Gastroesophageal sphincter (tissue), 4 donors: ENCODE measurements at regions not wholly inside any gene's neighbourhood (a gene's known extent, or its start where the extent isn't known, plus 50 kb on each side); places are given as distances from the start of the nearest gene placed in this dataset.

Experiments used
- ATAC-seq: fragments of 150-250 bp; one replicate; pipeline ENCODE4 v1.9.1; 2016; ENCODE audit warnings: mild to moderate bottlenecking, moderate library complexity
- H3K27ac ChIP-seq, 4 donors: fragments of 200-600 bp; sonication (generic) in 3 of 4; 1 replicate in 3 of 4; 2 replicates in 1 of 4; pipeline ENCODE4 v1.5.1; 2016 to 2019
- H3K27me3 ChIP-seq: fragments of 200-600 bp; sonication (generic); one replicate; pipeline ENCODE4 v1.5.1; 2019
- H3K36me3 ChIP-seq, 2 donors: fragments of 200-600 bp; sonication (generic); one replicate each; pipeline ENCODE4 v1.5.1; 2019; ENCODE audit warnings: control low read depth in 1 of 2
- H3K4me1 ChIP-seq, 3 donors: fragments of 200-600 bp; sonication (generic); 1 replicate in 2 of 3; 2 replicates in 1 of 3; pipeline ENCODE4 v1.5.1; 2016 to 2019; ENCODE audit warnings: control low read depth in 2 of 3
- H3K4me3 ChIP-seq, 2 donors: fragments of 200-600 bp; sonication (generic); one replicate each; pipeline ENCODE4 v1.5.1; 2019; ENCODE audit warnings: mild to moderate bottlenecking in 1 of 2, moderate library complexity in 1 of 2
- H3K9me3 ChIP-seq, 3 donors: fragments of 200-600 bp; sonication (generic); one replicate each; pipeline ENCODE4 v1.5.1; 2017 to 2019; ENCODE audit warnings: control low read depth in 2 of 3
- EP300 ChIP-seq: sonication (generic); formaldehyde crosslinking; IDR thresholded peaks from one replicate; pipeline ENCODE4 v1.6.1; 2017; ENCODE audit warnings: antibody characterized with exemption, mild to moderate bottlenecking
- POLR2A ChIP-seq, 2 donors: fragments of 450-650 bp; IDR thresholded peaks; one replicate each; pipeline ENCODE4 v1.6.1; 2017; ENCODE audit warnings: antibody characterized with exemption in 2 of 2, mild to moderate bottlenecking in 2 of 2, moderate library complexity in 1 of 2
- POLR2AphosphoS5 ChIP-seq: sonication (generic); formaldehyde crosslinking; IDR thresholded peaks from one replicate; pipeline ENCODE4 v1.6.1; 2017; ENCODE audit warnings: antibody characterized with exemption
- WGBS, 2 donors: methylation state at CpG; one replicate each; pipeline ENCODE4 v1.1.5; 2018; ENCODE audit warnings: low coverage in 1 of 2; 5-methylcytosine and 5-hydroxymethylcytosine counted together
- TF ChIP-seq, protein P1 (sequence below), 4 experiments: fragments of 200-600 bp in 2 of 4; fragments of 450-650 bp in 2 of 4; sonication (generic) in 1 of 4; IDR thresholded peaks; one replicate each; pipeline ENCODE4 v1.5.1; 2017 to 2019; ENCODE audit warnings: antibody characterized with exemption in 4 of 4, mild to moderate bottlenecking in 2 of 4, moderate library complexity in 2 of 4

DNA sequence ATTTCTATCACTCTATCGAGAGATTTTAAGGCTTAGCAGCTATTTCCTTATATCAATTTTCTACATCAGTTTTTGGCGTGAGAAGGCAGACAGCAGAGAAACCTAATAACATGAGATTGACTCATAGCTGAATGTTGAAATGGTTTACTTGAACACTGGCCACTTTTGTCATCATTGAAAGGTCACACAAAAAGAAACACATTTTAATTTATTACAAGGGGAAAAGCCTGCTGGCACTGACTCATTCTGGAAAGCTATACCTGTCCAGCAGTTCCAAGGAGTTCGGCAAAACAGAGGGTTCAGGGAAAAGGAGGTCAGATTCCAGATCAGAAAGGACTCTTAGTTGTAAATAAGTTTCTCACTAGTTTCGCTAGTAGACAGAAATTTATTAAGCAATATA is 566.4 kb downstream of the DNAH5 start:
- no peak overlapping the region for H3K4me3 ChIP-seq
- H3K27me3 ChIP-seq: no peaks in the 10 kb centered on the region
- H3K4me1 ChIP-seq: no peaks in the 10 kb centered on the region
- no peak for ATAC-seq
- H3K27ac ChIP-seq: no peak overlapping the region
- peaks cover 0 to 9% (median 0%) of the 10 kb centered on the region in 3 donors for H3K9me3 ChIP-seq
- no peaks in the 10 kb centered on the region for H3K36me3 ChIP-seq
- TF ChIP-seq EP300 (no peak), POLR2A (IDR thresholded peaks at IDR 0.05) (no peak), POLR2AphosphoS5 (no peak)
- TF ChIP-seq, protein P1, sequence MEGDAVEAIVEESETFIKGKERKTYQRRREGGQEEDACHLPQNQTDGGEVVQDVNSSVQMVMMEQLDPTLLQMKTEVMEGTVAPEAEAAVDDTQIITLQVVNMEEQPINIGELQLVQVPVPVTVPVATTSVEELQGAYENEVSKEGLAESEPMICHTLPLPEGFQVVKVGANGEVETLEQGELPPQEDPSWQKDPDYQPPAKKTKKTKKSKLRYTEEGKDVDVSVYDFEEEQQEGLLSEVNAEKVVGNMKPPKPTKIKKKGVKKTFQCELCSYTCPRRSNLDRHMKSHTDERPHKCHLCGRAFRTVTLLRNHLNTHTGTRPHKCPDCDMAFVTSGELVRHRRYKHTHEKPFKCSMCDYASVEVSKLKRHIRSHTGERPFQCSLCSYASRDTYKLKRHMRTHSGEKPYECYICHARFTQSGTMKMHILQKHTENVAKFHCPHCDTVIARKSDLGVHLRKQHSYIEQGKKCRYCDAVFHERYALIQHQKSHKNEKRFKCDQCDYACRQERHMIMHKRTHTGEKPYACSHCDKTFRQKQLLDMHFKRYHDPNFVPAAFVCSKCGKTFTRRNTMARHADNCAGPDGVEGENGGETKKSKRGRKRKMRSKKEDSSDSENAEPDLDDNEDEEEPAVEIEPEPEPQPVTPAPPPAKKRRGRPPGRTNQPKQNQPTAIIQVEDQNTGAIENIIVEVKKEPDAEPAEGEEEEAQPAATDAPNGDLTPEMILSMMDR (IDR thresholded peaks at IDR 0.05): no peak
- WGBS, 2 donors: 55 to 63% methylated on average over 3 to 4 of the region's 4 CpGs

DNA sequence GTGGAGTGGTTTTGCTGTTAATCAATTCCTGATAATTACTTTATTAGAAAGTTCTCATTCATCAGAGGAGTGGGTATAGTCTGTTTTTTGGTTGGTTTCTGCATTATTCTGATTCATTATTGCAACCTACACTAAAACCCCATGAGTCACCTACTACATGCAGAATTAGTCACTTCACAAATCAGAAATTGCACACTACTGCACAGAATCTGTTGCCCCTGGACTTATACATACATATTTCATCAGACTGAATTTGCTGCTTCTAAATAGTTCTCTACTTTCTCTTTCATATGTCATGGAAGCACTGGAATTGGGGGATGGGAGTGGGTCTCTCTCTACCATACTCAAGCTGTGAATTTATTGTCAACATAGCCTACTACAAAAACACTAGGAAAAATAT is 585.1 kb downstream of the DNAH5 start:
- TF ChIP-seq EP300 (no peak), POLR2A (IDR thresholded peaks at IDR 0.05) (no peak), POLR2AphosphoS5 (no peak)
- TF ChIP-seq, protein P1 (IDR thresholded peaks at IDR 0.05): no peak
- no peak for ATAC-seq
- no peaks in the 10 kb centered on the region for H3K36me3 ChIP-seq
- no peak overlapping the region for H3K27ac ChIP-seq
- H3K4me3 ChIP-seq: no peak overlapping the region
- no peaks in the 10 kb centered on the region for H3K27me3 ChIP-seq
- H3K9me3 ChIP-seq: no peaks in the 10 kb centered on the region
- no peaks in the 10 kb centered on the region for H3K4me1 ChIP-seq

- Histone ChIP-seq H3K27me3 (no peaks in the 10 kb centered on the region), H3K4me3 (no peak overlapping the region), H3K9me3 (no peaks in the 10 kb centered on the region), H3K27ac (no peak overlapping the region), H3K36me3 (no peaks in the 10 kb centered on the region), H3K4me1 (no peaks in the 10 kb centered on the region)
- no peak for ATAC-seq
- TF ChIP-seq, protein P1 (IDR thresholded peaks at IDR 0.05): no peak
- TF ChIP-seq POLR2AphosphoS5: no peak
- TF ChIP-seq EP300: no peak
- TF ChIP-seq POLR2A (IDR thresholded peaks at IDR 0.05): no peak
These were observed 586.1 kb downstream of the DNAH5 start for GRCh38 chr5:13358342-13358741.

GRCh38 chr5:13357929-13358328 is 586.6 kb downstream of the DNAH5 start:
- H3K27ac ChIP-seq: no peak overlapping the region
- WGBS, 2 donors: 0 to 29% methylated on average over 1 of the region's 1 CpG
- no peak for ATAC-seq
- no peak overlapping the region for H3K4me3 ChIP-seq
- H3K27me3 ChIP-seq: no peaks in the 10 kb centered on the region
- no peaks in the 10 kb centered on the region for H3K36me3 ChIP-seq
- no peaks in the 10 kb centered on the region for H3K4me1 ChIP-seq
- no peaks in the 10 kb centered on the region for H3K9me3 ChIP-seq
- TF ChIP-seq EP300 (no peak), POLR2A (IDR thresholded peaks at IDR 0.05) (no peak)

GRCh38 chr5:13356226-13356625 is 588.3 kb downstream of the DNAH5 start:
- no peaks in the 10 kb centered on the region for H3K4me1 ChIP-seq
- TF ChIP-seq, protein P1 (IDR thresholded peaks at IDR 0.05): no peak
- TF ChIP-seq EP300: no peak
- no peak for TF ChIP-seq POLR2AphosphoS5
- no peak for TF ChIP-seq POLR2A (IDR thresholded peaks at IDR 0.05)
- no peak for ATAC-seq
- no peaks in the 10 kb centered on the region for H3K9me3 ChIP-seq
- H3K36me3 ChIP-seq: no peaks in the 10 kb centered on the region
- H3K27me3 ChIP-seq: no peaks in the 10 kb centered on the region
- no peak overlapping the region for H3K27ac ChIP-seq
- H3K4me3 ChIP-seq: no peak overlapping the region
- 93 to 96% methylated on average over 3 of the region's 3 CpGs for WGBS, 2 donors

DNA sequence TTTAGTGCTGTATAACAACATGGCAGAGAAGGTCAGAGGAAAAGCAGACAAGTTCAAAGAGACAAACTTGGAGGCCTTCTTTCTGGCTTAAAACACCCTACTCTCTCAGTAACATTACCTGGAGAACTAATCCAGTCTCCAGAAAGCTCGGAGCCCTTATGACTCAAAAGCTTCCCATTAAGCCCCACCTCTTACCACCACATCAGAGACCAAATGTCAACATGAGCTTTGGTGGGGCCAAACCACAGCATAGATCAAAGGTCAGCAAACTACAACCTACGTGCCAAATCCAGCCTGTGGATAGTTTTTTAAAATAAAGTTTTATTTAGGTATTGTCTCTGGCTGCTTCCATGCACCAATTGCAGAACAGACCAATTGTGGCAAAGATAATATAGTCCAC is 589.9 kb downstream of the DNAH5 start:
- 47 to 55% methylated on average over 2 of the region's 2 CpGs for WGBS, 2 donors
- H3K4me1 ChIP-seq: no peaks in the 10 kb centered on the region

More for the DNA sequence above, 589.9 kb downstream of the DNAH5 start:
- Histone ChIP-seq H3K27me3 (no peaks in the 10 kb centered on the region), H3K4me3 (no peak overlapping the region), H3K27ac (no peak overlapping the region), H3K9me3 (no peaks in the 10 kb centered on the region), H3K36me3 (no peaks in the 10 kb centered on the region)
- ATAC-seq: no peak
- TF ChIP-seq, protein P1 (IDR thresholded peaks at IDR 0.05): no peak
- no peak for TF ChIP-seq POLR2AphosphoS5
- no peak for TF ChIP-seq POLR2A (IDR thresholded peaks at IDR 0.05)
- no peak for TF ChIP-seq EP300
